GM23338 (cell line): ENCODE measurements at regions not wholly inside any gene's neighbourhood (a gene's known extent, or its start where the extent isn't known, plus 50 kb on each side); places are given as distances from the start of the nearest gene placed in this dataset.
A peak's percentile ranks its signal among the peaks of the same experiment; 100 is the strongest.

Experiments
- ATAC-seq: fragments of 200-7000 bp; cut with Tn5 transposase; 3 replicates; pipeline ENCODE4 v1.9.1; 2020
- DNase-seq: peaks from one replicate; pipeline ENCODE4 v3.0.0-alpha.2; 2015; ENCODE audit warnings: low spot score
- H2AFZ ChIP-seq: fragments of 200-600 bp; sonication (generic); 2 replicates; pipeline ENCODE4 v1.8.0; 2016; ENCODE audit warnings: antibody characterized with exemption, mild to moderate bottlenecking, moderate library complexity
- H3F3A ChIP-seq: fragments of 200-600 bp; sonication (generic); replicated peaks from 2 replicates; pipeline ENCODE4 v1.8.0; 2017; ENCODE audit warnings: antibody characterized with exemption, mixed run types, low read depth
- H3K27ac ChIP-seq: fragments of 200-600 bp; sonication (generic); 2 replicates; pipeline ENCODE4 v1.6.1; 2016; ENCODE audit warnings: low read depth
- H3K27me3 ChIP-seq: fragments of 200-600 bp; sonication (generic); 2 replicates; pipeline ENCODE4 v1.8.0; 2016; ENCODE audit warnings: mild to moderate bottlenecking, mixed run types, moderate library complexity; ENCODE audit not compliant: insufficient read depth
- H3K36me3 ChIP-seq: fragments of 200-600 bp; sonication (generic); 2 replicates; pipeline ENCODE4 v1.8.0; 2016; ENCODE audit warnings: mild to moderate bottlenecking; ENCODE audit not compliant: insufficient read depth
- H3K4me1 ChIP-seq: fragments of 200-600 bp; sonication (generic); 2 replicates; pipeline ENCODE4 v1.8.0; 2016; ENCODE audit warnings: mild to moderate bottlenecking, moderate library complexity; ENCODE audit not compliant: insufficient read depth
- H3K4me2 ChIP-seq: fragments of 200-600 bp; sonication (generic); 2 replicates; pipeline ENCODE4 v1.7.1; 2017; ENCODE audit warnings: mixed run types
- H3K4me3 ChIP-seq: fragments of 200-600 bp; sonication (generic); 2 replicates; pipeline ENCODE4 v1.6.1; 2016; ENCODE audit warnings: mixed run types
- H3K79me2 ChIP-seq: fragments of 200-600 bp; sonication (generic); replicated peaks from 2 replicates; pipeline ENCODE4 v1.8.0; 2017; ENCODE audit warnings: mild to moderate bottlenecking; ENCODE audit not compliant: insufficient read depth
- H3K9me2 ChIP-seq: fragments of 200-600 bp; sonication (generic); 2 replicates; pipeline ENCODE4 v1.8.0; 2017; ENCODE audit not compliant: insufficient read depth
- H4K20me1 ChIP-seq: fragments of 200-600 bp; sonication (generic); replicated peaks from 2 replicates; pipeline ENCODE4 v1.8.0; 2017; ENCODE audit warnings: mild to moderate bottlenecking; ENCODE audit not compliant: insufficient read depth
- H3K27ac Mint-ChIP-seq: 2 replicates; pipeline ENCODE4 v1.8.0; 2020; ENCODE audit warnings: inconsistent platforms, mild to moderate bottlenecking, moderate library complexity, mixed read lengths
- H3K27me3 Mint-ChIP-seq: 3 replicates; pipeline ENCODE4 v1.8.0; 2022; ENCODE audit warnings: low read depth, mild to moderate bottlenecking, moderate library complexity, mixed read lengths, inconsistent platforms; ENCODE audit not compliant: insufficient read depth, poor library complexity
- H3K36me3 Mint-ChIP-seq: 3 replicates; pipeline ENCODE4 v1.8.0; 2021; ENCODE audit warnings: low read depth, mild to moderate bottlenecking, inconsistent platforms, moderate library complexity, mixed read lengths
- H3K4me1 Mint-ChIP-seq: 3 replicates; pipeline ENCODE4 v1.8.0; 2020; ENCODE audit warnings: mild to moderate bottlenecking, inconsistent platforms, mixed read lengths
- H3K4me3 Mint-ChIP-seq: 3 replicates; pipeline ENCODE4 v1.8.0; 2021; ENCODE audit warnings: moderate library complexity, mild to moderate bottlenecking, inconsistent platforms, mixed read lengths
- H3K9me3 Mint-ChIP-seq: 3 replicates; pipeline ENCODE4 v1.8.0; 2020; ENCODE audit warnings: moderate library complexity, mild to moderate bottlenecking, inconsistent platforms, mixed read lengths
- CREB1 ChIP-seq: fragments of 250-450 bp; sonication (Bioruptor Pico); IDR thresholded peaks from 2 replicates; pipeline ENCODE4 v1.5.0; 2020; ENCODE audit warnings: low read depth, mild to moderate bottlenecking, moderate library complexity
- EZH2 ChIP-seq: fragments of 200-600 bp; sonication (generic); IDR thresholded peaks from one replicate; pipeline ENCODE4 v1.8.0; 2017; ENCODE audit warnings: antibody characterized with exemption, mild to moderate bottlenecking, low read depth; ENCODE audit not compliant: unreplicated experiment
- EZH2phosphoT487 ChIP-seq: fragments of 200-600 bp; sonication (generic); IDR thresholded peaks from one replicate; pipeline ENCODE4 v1.8.1; 2018; ENCODE audit warnings: antibody characterized with exemption; ENCODE audit not compliant: unreplicated experiment
- JUNB ChIP-seq: IDR thresholded peaks from one replicate; pipeline ENCODE4 v1.6.1; 2016; ENCODE audit warnings: antibody characterized with exemption; ENCODE audit not compliant: unreplicated experiment
- NANOG ChIP-seq: IDR thresholded peaks from 2 replicates; pipeline ENCODE4 v1.6.1; 2016; ENCODE audit warnings: antibody characterized with exemption, borderline replicate concordance
- POLR2AphosphoS5 ChIP-seq: IDR thresholded peaks from 2 replicates; pipeline ENCODE4 v1.6.1; 2016; ENCODE audit warnings: antibody characterized with exemption, low read depth
- REST ChIP-seq: IDR thresholded peaks from one replicate; pipeline ENCODE4 v1.6.1; 2018; ENCODE audit warnings: antibody characterized with exemption; ENCODE audit not compliant: unreplicated experiment
- STAT1 ChIP-seq: IDR thresholded peaks from one replicate; pipeline ENCODE4 v1.6.1; 2016; ENCODE audit warnings: antibody characterized with exemption; ENCODE audit not compliant: unreplicated experiment
- ZNF331 ChIP-seq: fragments of 250-450 bp; sonication (Bioruptor Pico); IDR thresholded peaks from 2 replicates; pipeline ENCODE4 v1.5.0; 2020; ENCODE audit warnings: low read depth, mild to moderate bottlenecking, moderate library complexity
- TF ChIP-seq, protein P1 (sequence below): IDR thresholded peaks from 2 replicates; pipeline ENCODE4 v1.6.1; 2016; ENCODE audit warnings: antibody characterized with exemption
- TF ChIP-seq, protein P2 (sequence below), 2 experiments: fragments of 200-600 bp in 1 of 2; sonication (generic) in 1 of 2; conservative IDR thresholded peaks; 2 replicates each; pipeline versions ENCODE4 v1.5.1 to v1.6.1; 2016 to 2017; ENCODE audit warnings: antibody characterized with exemption in 2 of 2, low read depth in 2 of 2, mild to moderate bottlenecking in 2 of 2, moderate library complexity in 1 of 2

DNA sequence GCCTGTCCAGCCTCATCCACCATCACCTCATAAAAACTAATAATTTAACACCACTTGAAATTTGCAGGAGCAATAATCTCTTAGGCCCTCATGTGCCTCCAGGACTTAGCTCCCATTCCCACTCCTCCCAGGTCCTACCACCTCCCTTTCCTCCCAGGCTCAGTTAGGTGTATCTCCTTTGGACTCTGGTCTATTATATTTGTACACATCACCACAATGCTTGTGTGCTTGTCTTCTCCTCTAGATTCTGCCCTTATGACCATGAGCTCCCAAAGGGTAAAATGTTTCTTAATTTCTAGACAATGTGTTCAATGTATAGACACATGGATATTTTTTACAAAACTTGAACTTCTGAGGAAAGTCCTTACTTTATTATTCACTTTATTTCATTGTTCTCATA is 182.0 kb upstream of the ZC3H15 start:
- Mint-ChIP-seq H3K36me3 (no peaks in the 10 kb centered on the region), H3K9me3 (no peaks in the 10 kb centered on the region), H3K27ac (no peak overlapping the region; the same call in 1 of the 2 replicates), H3K4me1 (peaks cover 38% of the 10 kb centered on the region), H3K27me3 (no peaks in the 10 kb centered on the region), H3K4me3 (no peak overlapping the region)
- Histone ChIP-seq H3K27ac (no peak overlapping the region), H4K20me1 (no peaks in the 10 kb centered on the region), H3K4me1 (peaks cover 35% of the 10 kb centered on the region), H2AFZ (no peak overlapping the region), H3K9me2 (peaks cover 7% of the 10 kb centered on the region; the same call in 1 of the 2 replicates), H3K27me3 (no peaks in the 10 kb centered on the region), H3K79me2 (no peaks in the 10 kb centered on the region), H3K36me3 (no peaks in the 10 kb centered on the region), H3K4me2 (no peak overlapping the region), H3K4me3 (no peak overlapping the region), H3F3A (no peaks in the 10 kb centered on the region)
- no peak for ATAC-seq
- TF ChIP-seq ZNF331 (no peak), POLR2AphosphoS5 (no peak), CREB1 (no peak), JUNB (no peak), STAT1 (no peak), EZH2phosphoT487 (no peak)
- TF ChIP-seq, protein P1, sequence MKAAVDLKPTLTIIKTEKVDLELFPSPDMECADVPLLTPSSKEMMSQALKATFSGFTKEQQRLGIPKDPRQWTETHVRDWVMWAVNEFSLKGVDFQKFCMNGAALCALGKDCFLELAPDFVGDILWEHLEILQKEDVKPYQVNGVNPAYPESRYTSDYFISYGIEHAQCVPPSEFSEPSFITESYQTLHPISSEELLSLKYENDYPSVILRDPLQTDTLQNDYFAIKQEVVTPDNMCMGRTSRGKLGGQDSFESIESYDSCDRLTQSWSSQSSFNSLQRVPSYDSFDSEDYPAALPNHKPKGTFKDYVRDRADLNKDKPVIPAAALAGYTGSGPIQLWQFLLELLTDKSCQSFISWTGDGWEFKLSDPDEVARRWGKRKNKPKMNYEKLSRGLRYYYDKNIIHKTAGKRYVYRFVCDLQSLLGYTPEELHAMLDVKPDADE = no peak
- TF ChIP-seq, protein P2, sequence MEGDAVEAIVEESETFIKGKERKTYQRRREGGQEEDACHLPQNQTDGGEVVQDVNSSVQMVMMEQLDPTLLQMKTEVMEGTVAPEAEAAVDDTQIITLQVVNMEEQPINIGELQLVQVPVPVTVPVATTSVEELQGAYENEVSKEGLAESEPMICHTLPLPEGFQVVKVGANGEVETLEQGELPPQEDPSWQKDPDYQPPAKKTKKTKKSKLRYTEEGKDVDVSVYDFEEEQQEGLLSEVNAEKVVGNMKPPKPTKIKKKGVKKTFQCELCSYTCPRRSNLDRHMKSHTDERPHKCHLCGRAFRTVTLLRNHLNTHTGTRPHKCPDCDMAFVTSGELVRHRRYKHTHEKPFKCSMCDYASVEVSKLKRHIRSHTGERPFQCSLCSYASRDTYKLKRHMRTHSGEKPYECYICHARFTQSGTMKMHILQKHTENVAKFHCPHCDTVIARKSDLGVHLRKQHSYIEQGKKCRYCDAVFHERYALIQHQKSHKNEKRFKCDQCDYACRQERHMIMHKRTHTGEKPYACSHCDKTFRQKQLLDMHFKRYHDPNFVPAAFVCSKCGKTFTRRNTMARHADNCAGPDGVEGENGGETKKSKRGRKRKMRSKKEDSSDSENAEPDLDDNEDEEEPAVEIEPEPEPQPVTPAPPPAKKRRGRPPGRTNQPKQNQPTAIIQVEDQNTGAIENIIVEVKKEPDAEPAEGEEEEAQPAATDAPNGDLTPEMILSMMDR (conservative IDR thresholded peaks at IDR 0.05; ENCODE audit: low read depth in 2 of 2) = no peak
- DNase-seq = no peak

DNA sequence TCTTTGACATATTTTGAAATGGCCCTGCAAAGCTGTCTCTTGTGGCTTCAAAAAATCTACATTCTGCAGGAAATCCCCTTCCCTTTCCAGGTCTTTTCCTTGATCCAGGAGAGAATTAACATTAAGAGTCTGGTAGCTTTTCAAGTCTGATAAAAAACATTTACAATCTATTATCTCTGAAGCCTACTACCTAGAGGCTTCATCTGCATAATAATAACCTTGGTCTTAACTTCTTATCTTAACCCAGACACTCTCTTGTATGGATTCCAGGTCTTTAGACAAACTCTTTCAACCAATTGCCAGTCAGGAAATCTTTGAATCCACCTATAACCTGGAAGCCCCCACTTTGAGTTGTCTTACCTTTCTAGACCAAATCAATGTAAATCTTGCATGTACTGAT is 179.3 kb upstream of the ZC3H15 start:
- no peaks in the 10 kb centered on the region for H3F3A ChIP-seq
- no peaks in the 10 kb centered on the region for H3K27me3 Mint-ChIP-seq
- H3K9me3 Mint-ChIP-seq = peaks cover 9% of the 10 kb centered on the region
- H3K4me1 ChIP-seq = peaks cover 35% of the 10 kb centered on the region
- peak overlapping the region; percentile 61 for H3K4me2 ChIP-seq
- ATAC-seq (peak; percentile 40; the same call in 2 of the 3 replicates), DNase-seq (no peak)
- H3K27ac Mint-ChIP-seq = peak overlapping the region; percentile 78; the same call in 1 of the 2 replicates
- H3K36me3 ChIP-seq = no peaks in the 10 kb centered on the region
- no peak overlapping the region for H2AFZ ChIP-seq
- H3K9me2 ChIP-seq = peaks cover 14% of the 10 kb centered on the region
- H4K20me1 ChIP-seq = no peaks in the 10 kb centered on the region
- H3K79me2 ChIP-seq = no peaks in the 10 kb centered on the region
- H3K27me3 ChIP-seq = no peaks in the 10 kb centered on the region
- TF ChIP-seq JUNB (no peak), NANOG (no peak), EZH2 (no peak), REST (no peak)
- no peak overlapping the region for H3K4me3 ChIP-seq
- H3K27ac ChIP-seq = 0 out of 2 replicates have a peak overlapping the region, but pooled peaks have one; percentile 4
- H3K4me1 Mint-ChIP-seq = peaks cover 39% of the 10 kb centered on the region
- peaks cover 16% of the 10 kb centered on the region; the same call in 2 of the 3 replicates for H3K36me3 Mint-ChIP-seq
- H3K4me3 Mint-ChIP-seq = no peak overlapping the region
